GM04504 (cell line): ENCODE measurements at regions not wholly inside any gene's neighbourhood (a gene's known extent, or its start where the extent isn't known, plus 50 kb on each side); places are given as distances from the start of the nearest gene placed in this dataset.
"Not testable (repeated sequence)": the region's sequence is repeated elsewhere in the genome, so short reads cannot be mapped to it uniquely, and the experiment has no call there.

Source experiments
- DNase-seq: peaks from one replicate; pipeline ENCODE4 v3.0.0-alpha.2; 2012; ENCODE audit warnings: low read depth

GRCh38 chr1:171397851-171398469, 84.0 kb downstream of the FMO4 start:
- no peak for DNase-seq

- DNase-seq: no peak
Measured at GRCh38 chr1:171403393-171403792, 81.9 kb upstream of the PRRC2C start.

GRCh38 chr1:171405391-171405714, 80.0 kb upstream of the PRRC2C start:
- DNase-seq: no peak

DNA sequence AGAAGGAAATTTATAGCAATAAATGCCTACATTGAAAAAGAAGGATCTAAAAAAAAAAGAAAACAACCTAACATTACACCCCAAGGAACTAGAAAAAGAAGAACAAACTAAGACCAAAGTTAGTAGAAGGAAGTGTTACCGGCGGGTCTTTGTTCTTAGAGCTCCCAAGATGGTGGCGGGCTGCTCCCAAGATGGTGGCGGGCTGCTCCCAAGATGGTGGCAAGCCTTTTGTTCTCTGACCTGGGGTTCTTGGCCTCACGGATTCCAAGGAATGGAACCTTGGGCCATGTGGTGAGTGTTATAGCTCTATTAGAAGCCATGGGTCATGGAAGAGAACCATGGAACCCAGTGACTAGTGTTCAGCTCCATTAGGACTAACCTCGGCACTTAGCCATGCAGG, 71.8 kb upstream of the PRRC2C start:
- DNase-seq: not testable (repeated sequence)

DNA sequence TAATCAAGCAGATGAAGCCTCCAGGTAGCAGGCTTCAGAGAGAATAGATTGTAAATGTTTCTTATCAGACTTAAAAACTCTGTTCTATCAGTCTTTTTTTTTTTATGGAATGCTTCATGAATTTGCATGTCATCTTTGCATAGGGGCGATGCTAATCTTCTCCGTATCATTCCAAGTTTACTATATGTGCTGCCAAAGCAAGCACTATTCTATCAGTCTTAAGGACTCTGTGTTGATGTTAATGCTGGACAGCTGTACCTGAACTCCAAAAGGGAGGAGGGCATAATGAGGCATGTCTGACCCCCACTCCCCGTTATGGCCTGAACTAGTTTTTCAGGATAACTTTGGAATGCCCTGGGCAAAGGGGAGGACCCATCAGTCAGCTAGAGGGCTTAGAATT, 66.8 kb upstream of the PRRC2C start:
- DNase-seq: no peak

- DNase-seq: no peak
Measured at GRCh38 chr1:171420810-171421209, 64.5 kb upstream of the PRRC2C start.

DNA sequence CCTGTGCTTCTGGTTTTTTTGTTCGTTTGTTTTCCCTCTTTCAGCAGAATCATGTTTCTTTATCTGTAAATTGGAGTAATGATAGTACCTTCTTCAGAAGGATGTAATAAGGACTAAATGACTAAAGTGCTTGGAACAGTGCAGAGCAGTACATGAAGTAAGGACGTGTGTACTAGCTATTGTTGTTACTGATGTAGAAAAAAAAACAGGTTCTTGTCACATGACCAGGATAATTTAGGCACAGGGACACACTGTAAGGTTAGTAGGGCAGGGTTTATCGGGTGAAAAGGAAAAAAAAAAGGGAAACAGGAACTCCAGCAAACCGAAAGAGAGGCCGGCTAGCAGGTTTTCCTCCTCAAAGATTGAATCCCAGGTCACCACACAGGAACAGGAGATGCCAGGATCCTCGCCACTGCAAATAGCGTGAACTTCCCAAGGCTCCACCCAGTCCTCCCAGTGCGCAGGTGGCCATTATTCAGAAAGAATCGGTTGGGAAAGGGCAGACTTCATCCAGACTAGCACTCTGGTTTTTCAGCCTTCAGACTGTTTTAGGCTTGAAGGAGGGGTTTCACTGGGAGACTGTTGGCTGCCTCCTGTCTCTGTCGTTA, 63.8 kb upstream of the PRRC2C start:
- no peak for DNase-seq

- DNase-seq: no peak
Measured at GRCh38 chr1:171422511-171422910, 62.8 kb upstream of the PRRC2C start.

- no peak for DNase-seq
Measured at GRCh38 chr1:171424494-171424893, 60.8 kb upstream of the PRRC2C start.

DNA sequence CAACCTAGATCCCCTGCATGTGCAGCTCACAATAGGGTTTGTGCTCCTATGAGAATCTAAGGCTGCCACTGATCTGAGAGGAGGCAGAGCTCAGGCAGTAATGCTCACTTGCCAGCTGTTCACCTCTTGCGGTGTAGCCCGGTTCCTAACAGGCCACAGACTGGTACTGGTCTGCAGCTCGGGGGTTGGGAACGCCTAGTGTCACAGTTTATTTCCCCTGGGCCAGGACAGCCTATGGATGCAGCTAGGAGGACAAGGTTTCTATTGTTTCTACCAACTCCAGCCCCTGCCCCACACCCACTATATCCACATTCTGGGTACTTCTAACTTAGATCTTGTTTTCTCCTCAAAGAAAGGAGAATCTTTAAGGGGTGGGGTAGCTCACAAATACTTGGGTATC, 58.7 kb upstream of the PRRC2C start:
- no peak for DNase-seq

- DNase-seq: no peak
Measured at GRCh38 chr1:171427852-171428471, 57.4 kb upstream of the PRRC2C start.

DNA sequence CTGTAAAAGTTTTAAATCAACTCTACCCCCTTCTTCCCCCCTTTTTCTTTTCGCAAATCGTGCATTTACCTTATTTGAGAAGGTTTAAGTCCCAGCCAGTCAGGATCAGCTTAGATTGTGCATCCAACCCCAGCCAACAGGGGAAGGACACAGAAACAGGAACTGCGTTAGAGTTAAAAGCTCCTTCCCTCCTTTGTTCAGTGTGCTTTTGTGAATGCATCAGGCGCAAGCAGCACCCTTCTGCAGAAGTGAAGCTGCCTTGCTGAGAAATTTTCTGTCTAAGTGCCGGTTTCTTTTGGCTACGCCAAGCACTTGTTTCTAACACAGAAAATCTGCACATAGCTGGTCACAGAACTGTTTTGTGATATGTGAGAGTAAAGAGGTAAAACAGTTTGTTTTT, 56.2 kb upstream of the PRRC2C start:
- DNase-seq: no peak

DNA sequence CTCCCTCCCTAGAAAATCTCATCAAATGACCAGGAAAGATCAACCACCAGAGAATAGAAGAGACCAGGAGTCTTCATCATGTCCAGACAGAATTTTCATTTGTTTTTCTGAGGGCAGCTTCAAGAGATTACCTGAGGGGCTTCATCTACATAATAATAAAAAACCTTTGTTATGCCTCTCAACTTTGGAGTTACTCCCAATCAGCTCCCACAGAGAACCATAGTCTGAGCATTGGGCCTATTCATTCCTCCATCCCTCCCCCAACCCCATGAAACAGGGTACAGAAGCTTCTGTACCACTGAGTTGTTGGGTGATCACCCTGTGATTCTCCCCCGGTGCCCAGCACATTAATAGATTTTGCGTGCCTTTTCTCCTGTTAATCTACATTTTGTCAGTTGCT, 53.3 kb upstream of the PRRC2C start:
- DNase-seq: no peak

DNA sequence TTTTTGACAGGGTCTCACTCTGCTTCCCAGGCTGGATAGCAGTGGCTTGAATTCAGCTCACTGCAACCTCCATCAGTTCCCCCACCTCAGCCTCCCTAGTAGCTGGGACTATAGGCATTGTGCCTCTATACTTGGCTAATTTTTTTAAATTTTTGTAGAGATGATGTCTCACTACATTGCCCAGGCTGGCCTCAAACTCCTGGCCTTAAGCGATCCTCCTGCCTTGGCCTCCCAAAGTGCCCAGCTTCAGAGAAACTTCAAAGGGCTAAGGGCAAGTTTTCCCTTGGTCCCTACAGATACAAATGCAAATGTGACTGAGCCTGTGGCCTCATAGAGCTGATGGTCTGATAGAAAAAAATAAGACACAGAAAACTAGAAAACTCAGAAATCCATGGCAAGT, 52.9 kb upstream of the PRRC2C start:
- no peak for DNase-seq

DNA sequence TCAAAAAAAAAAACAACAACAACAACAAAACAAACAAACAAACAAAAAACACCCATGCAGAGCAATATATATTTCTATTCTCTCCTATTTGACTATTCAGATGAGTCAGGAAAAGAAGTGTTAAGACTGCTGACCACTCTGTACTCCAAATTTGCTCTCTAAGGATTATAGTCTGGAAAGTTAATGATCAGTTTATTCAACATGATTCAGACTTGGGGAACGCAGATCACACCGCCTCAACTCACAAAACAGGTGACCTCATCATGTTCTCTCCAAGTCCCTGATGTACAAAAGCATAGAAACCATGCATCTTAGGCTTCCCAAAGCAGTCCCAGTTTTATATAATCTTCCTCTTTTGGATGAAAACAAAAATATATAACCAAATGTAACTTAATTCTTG, 51.9 kb upstream of the PRRC2C start:
- no peak for DNase-seq

DNA sequence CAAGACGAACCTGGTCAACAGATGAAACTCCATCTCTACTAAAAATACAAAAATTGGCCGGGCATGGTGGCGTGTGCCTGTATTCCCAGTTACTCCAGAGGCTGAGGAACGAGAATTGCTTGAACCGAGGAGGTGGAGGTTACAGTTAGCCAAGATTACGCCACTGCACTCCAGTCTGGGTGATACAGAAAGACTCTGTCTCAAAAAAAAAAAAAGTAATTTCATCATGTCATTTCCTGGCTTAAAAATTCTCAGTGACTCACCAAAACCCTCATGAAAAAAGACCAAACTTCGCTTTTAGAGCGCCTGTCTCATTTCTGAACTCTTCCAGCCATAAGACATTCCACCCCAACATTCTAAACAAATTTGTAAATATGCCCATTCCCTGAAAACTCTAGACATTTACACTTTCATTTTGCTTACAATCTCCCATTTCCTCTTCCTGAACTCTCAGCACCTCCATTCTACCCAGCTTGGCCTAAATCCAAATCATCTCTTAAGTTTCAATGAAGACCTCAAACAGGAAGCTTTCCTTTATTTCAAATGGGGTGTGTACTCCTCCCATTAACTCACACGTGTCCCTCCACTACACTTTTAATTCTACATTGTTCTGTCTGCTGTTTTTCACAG, 50.5 kb upstream of the PRRC2C start:
- peak; percentile 68 for DNase-seq
